IMR-90 (cell line): ENCODE measurements at regions not wholly inside any gene's neighbourhood (a gene's known extent, or its start where the extent isn't known, plus 50 kb on each side); places are given as distances from the start of the nearest gene placed in this dataset.
"Not testable (repeated sequence)": the region's sequence is repeated elsewhere in the genome, so short reads cannot be mapped to it uniquely, and the experiment has no call there.

Experiments used
- CEBPB ChIP-seq: IDR thresholded peaks from 2 replicates; pipeline ENCODE4 v1.6.1; 2012; ENCODE audit warnings: low read depth, low read length, improper control_type of control experiment
- CHD1 ChIP-seq: IDR thresholded peaks from 2 replicates; pipeline ENCODE4 v1.6.1; 2012; ENCODE audit warnings: low read depth, low read length, improper control_type of control experiment
- FOS ChIP-seq: fragments of 150-350 bp; IDR thresholded peaks from 2 replicates; pipeline ENCODE4 v1.6.1; 2016; ENCODE audit warnings: low read depth, low read length
- MAZ ChIP-seq: IDR thresholded peaks from 2 replicates; pipeline ENCODE4 v1.6.1; 2012; ENCODE audit warnings: low read depth, mild to moderate bottlenecking, low read length, improper control_type of control experiment, moderate library complexity, borderline replicate concordance
- MXI1 ChIP-seq: IDR thresholded peaks from 2 replicates; pipeline ENCODE4 v1.6.1; 2012; ENCODE audit warnings: low read depth, mild to moderate bottlenecking, low read length, moderate library complexity, borderline replicate concordance
- POLR2A ChIP-seq: IDR thresholded peaks from 2 replicates; pipeline ENCODE4 v1.6.1; 2012; ENCODE audit warnings: mild to moderate bottlenecking, low read depth, low read length
- RAD21 ChIP-seq: IDR thresholded peaks from 2 replicates; pipeline ENCODE4 v1.6.1; 2012; ENCODE audit warnings: low read length, improper control_type of control experiment
- RCOR1 ChIP-seq: IDR thresholded peaks from 2 replicates; pipeline ENCODE4 v1.6.1; 2012; ENCODE audit warnings: mild to moderate bottlenecking, low read length, improper control_type of control experiment; ENCODE audit not compliant: insufficient replicate concordance
- RFX5 ChIP-seq: IDR thresholded peaks from 2 replicates; pipeline ENCODE4 v1.8.0; 2012; ENCODE audit warnings: low read depth, mild to moderate bottlenecking, low read length, moderate library complexity
- SMC3 ChIP-seq: fragments of 150-350 bp; IDR thresholded peaks from 2 replicates; pipeline ENCODE4 v1.6.1; 2016; ENCODE audit warnings: low read depth, mild to moderate bottlenecking, antibody characterized with exemption, low read length, moderate library complexity
- TF ChIP-seq, protein P1 (sequence below): conservative IDR thresholded peaks from 2 replicates; pipeline ENCODE4 v1.5.1; 2012; ENCODE audit warnings: mild to moderate bottlenecking, low read depth, low read length, improper control_type of control experiment
- TF ChIP-seq, protein P2 (sequence below): fragments of 150-350 bp; IDR thresholded peaks from 2 replicates; pipeline ENCODE4 v1.6.1; 2017; ENCODE audit warnings: mild to moderate bottlenecking, antibody characterized with exemption, low read length, low read depth
- TF ChIP-seq, protein P3 (sequence below): fragments of 150-350 bp; IDR thresholded peaks from 2 replicates; pipeline ENCODE4 v1.6.1; 2016; ENCODE audit warnings: low read depth, mild to moderate bottlenecking, low read length, moderate library complexity, borderline replicate concordance

DNA sequence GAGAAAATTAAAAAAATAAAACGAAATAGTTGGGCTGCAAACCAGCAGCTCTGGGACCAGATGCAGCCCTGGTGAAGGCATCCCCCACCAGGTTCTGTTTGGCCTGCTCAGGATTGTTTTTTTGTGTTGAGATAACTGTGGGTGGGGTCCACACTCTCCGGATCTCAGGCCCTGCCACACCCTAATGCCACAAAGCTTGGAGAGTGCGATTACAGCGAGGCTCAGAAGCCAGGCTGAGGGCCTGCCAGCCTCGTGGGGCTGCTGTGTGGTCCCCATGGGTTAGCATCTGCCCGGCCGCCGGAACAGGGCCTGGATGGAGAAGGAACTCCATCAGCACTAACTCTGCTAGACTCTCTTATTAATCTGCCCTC, 290.8 kb upstream of the PLGLB2 start:
- not testable (repeated sequence) for TF ChIP-seq CHD1, POLR2A, RAD21, FOS, SMC3, CEBPB, MAZ, RFX5, RCOR1, MXI1
- TF ChIP-seq, protein P1, sequence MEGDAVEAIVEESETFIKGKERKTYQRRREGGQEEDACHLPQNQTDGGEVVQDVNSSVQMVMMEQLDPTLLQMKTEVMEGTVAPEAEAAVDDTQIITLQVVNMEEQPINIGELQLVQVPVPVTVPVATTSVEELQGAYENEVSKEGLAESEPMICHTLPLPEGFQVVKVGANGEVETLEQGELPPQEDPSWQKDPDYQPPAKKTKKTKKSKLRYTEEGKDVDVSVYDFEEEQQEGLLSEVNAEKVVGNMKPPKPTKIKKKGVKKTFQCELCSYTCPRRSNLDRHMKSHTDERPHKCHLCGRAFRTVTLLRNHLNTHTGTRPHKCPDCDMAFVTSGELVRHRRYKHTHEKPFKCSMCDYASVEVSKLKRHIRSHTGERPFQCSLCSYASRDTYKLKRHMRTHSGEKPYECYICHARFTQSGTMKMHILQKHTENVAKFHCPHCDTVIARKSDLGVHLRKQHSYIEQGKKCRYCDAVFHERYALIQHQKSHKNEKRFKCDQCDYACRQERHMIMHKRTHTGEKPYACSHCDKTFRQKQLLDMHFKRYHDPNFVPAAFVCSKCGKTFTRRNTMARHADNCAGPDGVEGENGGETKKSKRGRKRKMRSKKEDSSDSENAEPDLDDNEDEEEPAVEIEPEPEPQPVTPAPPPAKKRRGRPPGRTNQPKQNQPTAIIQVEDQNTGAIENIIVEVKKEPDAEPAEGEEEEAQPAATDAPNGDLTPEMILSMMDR, result not testable (repeated sequence)
- TF ChIP-seq, protein P2, sequence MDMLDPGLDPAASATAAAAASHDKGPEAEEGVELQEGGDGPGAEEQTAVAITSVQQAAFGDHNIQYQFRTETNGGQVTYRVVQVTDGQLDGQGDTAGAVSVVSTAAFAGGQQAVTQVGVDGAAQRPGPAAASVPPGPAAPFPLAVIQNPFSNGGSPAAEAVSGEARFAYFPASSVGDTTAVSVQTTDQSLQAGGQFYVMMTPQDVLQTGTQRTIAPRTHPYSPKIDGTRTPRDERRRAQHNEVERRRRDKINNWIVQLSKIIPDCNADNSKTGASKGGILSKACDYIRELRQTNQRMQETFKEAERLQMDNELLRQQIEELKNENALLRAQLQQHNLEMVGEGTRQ, result not testable (repeated sequence)
- TF ChIP-seq, protein P3, sequence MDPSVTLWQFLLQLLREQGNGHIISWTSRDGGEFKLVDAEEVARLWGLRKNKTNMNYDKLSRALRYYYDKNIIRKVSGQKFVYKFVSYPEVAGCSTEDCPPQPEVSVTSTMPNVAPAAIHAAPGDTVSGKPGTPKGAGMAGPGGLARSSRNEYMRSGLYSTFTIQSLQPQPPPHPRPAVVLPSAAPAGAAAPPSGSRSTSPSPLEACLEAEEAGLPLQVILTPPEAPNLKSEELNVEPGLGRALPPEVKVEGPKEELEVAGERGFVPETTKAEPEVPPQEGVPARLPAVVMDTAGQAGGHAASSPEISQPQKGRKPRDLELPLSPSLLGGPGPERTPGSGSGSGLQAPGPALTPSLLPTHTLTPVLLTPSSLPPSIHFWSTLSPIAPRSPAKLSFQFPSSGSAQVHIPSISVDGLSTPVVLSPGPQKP, result not testable (repeated sequence)
